Caco-2 (cell line): ENCODE measurements at regions not wholly inside any gene's neighbourhood (a gene's known extent, or its start where the extent isn't known, plus 50 kb on each side); places are given as distances from the start of the nearest gene placed in this dataset.

ENCODE experiments used
- BruUV-seq: library from RNA; stranded (reverse); fragments of 400-500 nt; replicated peaks from 2 replicates; lab custom pipeline; 2021; lab: Mats Ljungman, UMichigan
- CTCF ChIA-PET: fragments of 300-600 bp; sonication (Branson Sonifier 250); formaldehyde crosslinking; loops from one replicate; lab custom pipeline; 2022; ENCODE audit warnings: antibody characterized with exemption; lab: Charles Lee
- POLR2A ChIA-PET: fragments of 300-600 bp; sonication (Branson Sonifier 250); formaldehyde crosslinking; loops from one replicate; lab custom pipeline; 2022; ENCODE audit warnings: antibody characterized with exemption; lab: Charles Lee
- DNase-seq, 2 experiments: peaks; one replicate each; pipeline versions ENCODE4 v3.0.0 to v3.0.0-alpha.2; 2020 to 2022
- H3K27me3 ChIP-seq: replicated peaks from 2 replicates; pipeline ENCODE4 v1.6.0; 2011; ENCODE audit warnings: low read length; ENCODE audit not compliant: control insufficient read depth, insufficient read depth
- H3K36me3 ChIP-seq: 2 replicates; pipeline ENCODE4 v1.5.1; 2011; ENCODE audit warnings: low read length; ENCODE audit not compliant: control insufficient read depth, insufficient read depth
- H3K4me1 ChIP-seq: fragments of 250-450 bp; sonication (Bioruptor Pico); 2 replicates; pipeline ENCODE4 v1.5.1; 2020; ENCODE audit warnings: mild to moderate bottlenecking
- H3K4me3 ChIP-seq: 2 replicates; pipeline ENCODE4 v1.5.1; 2011; ENCODE audit warnings: low read depth, mild to moderate bottlenecking, control low read depth, low read length
- H3K9me3 ChIP-seq: fragments of 250-450 bp; sonication (Bioruptor Pico); 2 replicates; pipeline ENCODE4 v1.5.1; 2020; ENCODE audit warnings: mild to moderate bottlenecking, moderate library complexity
- H3K27ac Mint-ChIP-seq: one replicate; pipeline ENCODE4 v1.8.0; 2022; ENCODE audit warnings: mixed read lengths; ENCODE audit not compliant: unreplicated experiment
- H3K27me3 Mint-ChIP-seq: one replicate; pipeline ENCODE4 v1.8.0; 2022; ENCODE audit warnings: mixed read lengths; ENCODE audit not compliant: insufficient read depth, unreplicated experiment
- H3K36me3 Mint-ChIP-seq: one replicate; pipeline ENCODE4 v1.8.0; 2022; ENCODE audit warnings: mild to moderate bottlenecking, mixed read lengths; ENCODE audit not compliant: insufficient read depth, unreplicated experiment
- H3K4me1 Mint-ChIP-seq: one replicate; pipeline ENCODE4 v1.8.0; 2022; ENCODE audit warnings: low read depth, mixed read lengths; ENCODE audit not compliant: unreplicated experiment
- H3K4me3 Mint-ChIP-seq: one replicate; pipeline ENCODE4 v1.8.0; 2022; ENCODE audit warnings: mild to moderate bottlenecking, moderate library complexity, mixed read lengths; ENCODE audit not compliant: unreplicated experiment
- H3K9me3 Mint-ChIP-seq: one replicate; pipeline ENCODE4 v1.8.0; 2022; ENCODE audit warnings: mixed read lengths; ENCODE audit not compliant: unreplicated experiment
- intact Hi-C: fragments of 100-400 bp; cut with micrococcal nuclease; formaldehyde crosslinking; loops from one replicate; pipeline ENCODE4 v1.10.0; 2022; ENCODE audit not compliant: unreplicated experiment
- TF ChIP-seq, protein P1 (sequence below), 2 experiments: fragments of 200-600 bp in 1 of 2; IDR thresholded peaks; 1 replicate in 1 of 2; 2 replicates in 1 of 2; pipeline versions ENCODE4 v1.5.1 to v1.8.0; 2011 to 2022; ENCODE audit warnings: antibody characterized with exemption in 1 of 2, control low read depth in 1 of 2, inconsistent platforms in 1 of 2, low read depth in 1 of 2, low read length in 1 of 2, mild to moderate bottlenecking in 1 of 2, moderate library complexity in 1 of 2; ENCODE audit not compliant: insufficient read depth in 1 of 2, severe bottlenecking in 1 of 2, unreplicated experiment in 1 of 2

GRCh38 chr3:147775411-147775810, 366.2 kb downstream of the ZIC1 start:
- Histone ChIP-seq H3K27me3 (no peaks in the 10 kb centered on the region), H3K4me3 (no peak overlapping the region), H3K36me3 (no peaks in the 10 kb centered on the region), H3K9me3 (no peaks in the 10 kb centered on the region), H3K4me1 (no peaks in the 10 kb centered on the region)
- ChIA-PET CTCF (no interaction called here), POLR2A (no interaction called here)
- Mint-ChIP-seq H3K27ac (no peak overlapping the region), H3K27me3 (no peaks in the 10 kb centered on the region), H3K4me1 (no peaks in the 10 kb centered on the region), H3K9me3 (no peaks in the 10 kb centered on the region), H3K4me3 (no peak overlapping the region), H3K36me3 (no peaks in the 10 kb centered on the region)
- intact Hi-C loops: no loop called here
- TF ChIP-seq, protein P1, sequence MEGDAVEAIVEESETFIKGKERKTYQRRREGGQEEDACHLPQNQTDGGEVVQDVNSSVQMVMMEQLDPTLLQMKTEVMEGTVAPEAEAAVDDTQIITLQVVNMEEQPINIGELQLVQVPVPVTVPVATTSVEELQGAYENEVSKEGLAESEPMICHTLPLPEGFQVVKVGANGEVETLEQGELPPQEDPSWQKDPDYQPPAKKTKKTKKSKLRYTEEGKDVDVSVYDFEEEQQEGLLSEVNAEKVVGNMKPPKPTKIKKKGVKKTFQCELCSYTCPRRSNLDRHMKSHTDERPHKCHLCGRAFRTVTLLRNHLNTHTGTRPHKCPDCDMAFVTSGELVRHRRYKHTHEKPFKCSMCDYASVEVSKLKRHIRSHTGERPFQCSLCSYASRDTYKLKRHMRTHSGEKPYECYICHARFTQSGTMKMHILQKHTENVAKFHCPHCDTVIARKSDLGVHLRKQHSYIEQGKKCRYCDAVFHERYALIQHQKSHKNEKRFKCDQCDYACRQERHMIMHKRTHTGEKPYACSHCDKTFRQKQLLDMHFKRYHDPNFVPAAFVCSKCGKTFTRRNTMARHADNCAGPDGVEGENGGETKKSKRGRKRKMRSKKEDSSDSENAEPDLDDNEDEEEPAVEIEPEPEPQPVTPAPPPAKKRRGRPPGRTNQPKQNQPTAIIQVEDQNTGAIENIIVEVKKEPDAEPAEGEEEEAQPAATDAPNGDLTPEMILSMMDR (IDR thresholded peaks at IDR 0.05; ENCODE audit: insufficient read depth in 1 of 2, low read depth in 1 of 2, low read length in 1 of 2, severe bottlenecking in 1 of 2, unreplicated experiment in 1 of 2): no peak
- no TSS peak for BruUV-seq
- no peak for DNase-seq

GRCh38 chr3:147775816-147776530, 366.8 kb downstream of the ZIC1 start:
- no peak overlapping the region for H3K4me3 Mint-ChIP-seq
- no peak for DNase-seq
- TF ChIP-seq, protein P1 (IDR thresholded peaks at IDR 0.05; ENCODE audit: insufficient read depth in 1 of 2, low read depth in 1 of 2, low read length in 1 of 2, severe bottlenecking in 1 of 2, unreplicated experiment in 1 of 2): no peak

DNA sequence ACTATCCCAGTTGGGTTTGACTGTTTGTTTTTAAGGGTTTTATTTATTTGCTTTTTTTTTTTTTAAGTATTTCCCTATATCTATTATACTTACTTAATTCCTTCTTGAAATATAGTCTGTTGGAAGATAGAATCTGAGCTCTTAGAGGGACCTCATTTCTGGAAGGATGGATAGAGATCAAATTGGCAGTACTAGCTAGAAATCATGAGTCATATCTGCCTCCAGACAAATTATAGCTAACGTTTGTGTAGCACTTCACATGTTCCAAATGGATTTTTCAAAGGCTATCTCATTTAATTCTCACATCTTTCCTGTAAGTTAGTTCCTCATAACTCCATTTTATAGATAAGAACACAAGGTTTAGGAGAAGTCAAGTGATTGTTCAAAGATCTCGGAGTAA, 384.7 kb downstream of the ZIC1 start:
- no peaks in the 10 kb centered on the region for H3K4me1 ChIP-seq
- POLR2A ChIA-PET: no interaction called here
- TF ChIP-seq, protein P1 (IDR thresholded peaks at IDR 0.05; ENCODE audit: insufficient read depth in 1 of 2, low read depth in 1 of 2, low read length in 1 of 2, severe bottlenecking in 1 of 2, unreplicated experiment in 1 of 2): no peak
- no peaks in the 10 kb centered on the region for H3K36me3 Mint-ChIP-seq
- no peak overlapping the region for H3K4me3 Mint-ChIP-seq
- no TSS peak for BruUV-seq
- CTCF ChIA-PET: no interaction called here
- no peak overlapping the region for H3K27ac Mint-ChIP-seq
- intact Hi-C loops: no loop called here
- H3K9me3 ChIP-seq: no peaks in the 10 kb centered on the region
- H3K4me1 Mint-ChIP-seq: no peaks in the 10 kb centered on the region
- DNase-seq: no peak
- no peaks in the 10 kb centered on the region for H3K36me3 ChIP-seq
- no peak overlapping the region for H3K4me3 ChIP-seq
- H3K27me3 Mint-ChIP-seq: no peaks in the 10 kb centered on the region
- H3K9me3 Mint-ChIP-seq: no peaks in the 10 kb centered on the region
- H3K27me3 ChIP-seq: no peaks in the 10 kb centered on the region

More at GRCh38 chr3:147775816-147776530, 366.8 kb downstream of the ZIC1 start:
- no peaks in the 10 kb centered on the region for H3K4me1 ChIP-seq
- no peaks in the 10 kb centered on the region for H3K36me3 Mint-ChIP-seq
- intact Hi-C loops: no loop called here
- no peaks in the 10 kb centered on the region for H3K36me3 ChIP-seq
- no peak overlapping the region for H3K4me3 ChIP-seq
- H3K27me3 ChIP-seq: no peaks in the 10 kb centered on the region
- no peaks in the 10 kb centered on the region for H3K27me3 Mint-ChIP-seq
- BruUV-seq: no TSS peak
- no peak overlapping the region for H3K27ac Mint-ChIP-seq
- no peaks in the 10 kb centered on the region for H3K9me3 ChIP-seq
- CTCF ChIA-PET: no interaction called here
- no peaks in the 10 kb centered on the region for H3K9me3 Mint-ChIP-seq
- POLR2A ChIA-PET: no interaction called here
- no peaks in the 10 kb centered on the region for H3K4me1 Mint-ChIP-seq
